ENCODE measurements at regions not wholly inside any gene's neighbourhood (a gene's known extent, or its start where the extent isn't known, plus 50 kb on each side); places are given as distances from the start of the nearest gene placed in this dataset.
"Not testable (repeated sequence)": the region's sequence is repeated elsewhere in the genome, so short reads cannot be mapped to it uniquely, and the experiment has no call there.

GRCh38 chr12:14225064-14225463 lies 140.4 kb upstream of the ATF7IP start:
- H3K9me3 ChIP-seq (ENCODE audit: control insufficient read depth, low read length): no peaks in the 10 kb centered on the region
- no peak overlapping the region for H3K27ac ChIP-seq (ENCODE audit: insufficient read depth, low read depth, low read length, poor library complexity, severe bottlenecking)
- 94 to 100% methylated on average over 1 of the region's 4 CpGs for WGBS, 2 experiments
- no peak overlapping the region for H3K4me3 ChIP-seq (ENCODE audit: insufficient read depth, low read depth, low read length)
- H3K27me3 ChIP-seq (ENCODE audit: control insufficient read depth, insufficient read depth, low read length, poor library complexity, severe bottlenecking): no peaks in the 10 kb centered on the region
- H3K4me1 ChIP-seq (ENCODE audit: control insufficient read depth, insufficient read depth, low read length): no peaks in the 10 kb centered on the region
- H3K36me3 ChIP-seq (ENCODE audit: control insufficient read depth, insufficient read depth, low read length): no peaks in the 10 kb centered on the region

GRCh38 chr12:14235176-14235575 lies 130.3 kb upstream of the ATF7IP start:
- H3K36me3 ChIP-seq (ENCODE audit: control insufficient read depth, insufficient read depth, low read length); H3K4me1 ChIP-seq (ENCODE audit: control insufficient read depth, insufficient read depth, low read length); H3K9me3 ChIP-seq (ENCODE audit: control insufficient read depth, low read length); H3K27ac ChIP-seq (ENCODE audit: insufficient read depth, low read depth, low read length, poor library complexity, severe bottlenecking); H3K27me3 ChIP-seq (ENCODE audit: control insufficient read depth, insufficient read depth, low read length, poor library complexity, severe bottlenecking); H3K4me3 ChIP-seq (ENCODE audit: insufficient read depth, low read depth, low read length): not testable (repeated sequence)
- WGBS, 2 experiments: 84 to 90% methylated on average over 3 of the region's 3 CpGs

GRCh38 chr12:14236641-14237040 lies 128.8 kb upstream of the ATF7IP start:
- H3K27ac ChIP-seq (ENCODE audit: insufficient read depth, low read depth, low read length, poor library complexity, severe bottlenecking): not testable (repeated sequence)

GRCh38 chr12:14238221-14238792 lies 127.2 kb upstream of the ATF7IP start:
- Histone ChIP-seq H3K4me1 (ENCODE audit: control insufficient read depth, insufficient read depth, low read length) (peaks cover 11% of the 10 kb centered on the region), H3K9me3 (ENCODE audit: control insufficient read depth, low read length) (no peaks in the 10 kb centered on the region), H3K4me3 (ENCODE audit: insufficient read depth, low read depth, low read length) (no peak overlapping the region), H3K36me3 (ENCODE audit: control insufficient read depth, insufficient read depth, low read length) (no peaks in the 10 kb centered on the region), H3K27me3 (ENCODE audit: control insufficient read depth, insufficient read depth, low read length, poor library complexity, severe bottlenecking) (no peaks in the 10 kb centered on the region), H3K27ac (ENCODE audit: insufficient read depth, low read depth, low read length, poor library complexity, severe bottlenecking) (no peak overlapping the region)
- 77 to 83% methylated on average over 6 to 7 of the region's 8 CpGs for WGBS, 2 experiments

More at GRCh38 chr12:14236641-14237040, 128.8 kb upstream of the ATF7IP start:
- H3K36me3 ChIP-seq (ENCODE audit: control insufficient read depth, insufficient read depth, low read length); H3K4me3 ChIP-seq (ENCODE audit: insufficient read depth, low read depth, low read length); H3K27me3 ChIP-seq (ENCODE audit: control insufficient read depth, insufficient read depth, low read length, poor library complexity, severe bottlenecking); H3K9me3 ChIP-seq (ENCODE audit: control insufficient read depth, low read length): not testable (repeated sequence)
- H3K4me1 ChIP-seq (ENCODE audit: control insufficient read depth, insufficient read depth, low read length): peaks cover 11% of the 10 kb centered on the region
- WGBS, 2 experiments: 92 to 95% methylated on average over 3 of the region's 3 CpGs

- Histone ChIP-seq H3K36me3 (ENCODE audit: control insufficient read depth, insufficient read depth, low read length) (no peaks in the 10 kb centered on the region), H3K9me3 (ENCODE audit: control insufficient read depth, low read length) (no peaks in the 10 kb centered on the region), H3K4me1 (ENCODE audit: control insufficient read depth, insufficient read depth, low read length) (peaks cover 11% of the 10 kb centered on the region), H3K4me3 (ENCODE audit: insufficient read depth, low read depth, low read length) (no peak overlapping the region), H3K27me3 (ENCODE audit: control insufficient read depth, insufficient read depth, low read length, poor library complexity, severe bottlenecking) (no peaks in the 10 kb centered on the region), H3K27ac (ENCODE audit: insufficient read depth, low read depth, low read length, poor library complexity, severe bottlenecking) (peak overlapping the region; percentile 46)
- WGBS, 2 experiments: 56 to 57% methylated on average over 13 of the region's 13 CpGs
Observed at GRCh38 chr12:14239350-14239934, 126.0 kb upstream of the ATF7IP start.

- 64 to 66% methylated on average over 8 to 11 of the region's 11 CpGs for WGBS, 2 experiments
- Histone ChIP-seq H3K27me3 (ENCODE audit: control insufficient read depth, insufficient read depth, low read length, poor library complexity, severe bottlenecking) (no peaks in the 10 kb centered on the region), H3K4me1 (ENCODE audit: control insufficient read depth, insufficient read depth, low read length) (peaks cover 11% of the 10 kb centered on the region), H3K36me3 (ENCODE audit: control insufficient read depth, insufficient read depth, low read length) (no peaks in the 10 kb centered on the region), H3K9me3 (ENCODE audit: control insufficient read depth, low read length) (no peaks in the 10 kb centered on the region), H3K27ac (ENCODE audit: insufficient read depth, low read depth, low read length, poor library complexity, severe bottlenecking) (no peak overlapping the region), H3K4me3 (ENCODE audit: insufficient read depth, low read depth, low read length) (no peak overlapping the region)
Observed at GRCh38 chr12:14239935-14240872, 125.3 kb upstream of the ATF7IP start.

- WGBS, 2 experiments: 63 to 71% methylated on average over 4 of the region's 4 CpGs
- Histone ChIP-seq H3K36me3 (ENCODE audit: control insufficient read depth, insufficient read depth, low read length) (no peaks in the 10 kb centered on the region), H3K27me3 (ENCODE audit: control insufficient read depth, insufficient read depth, low read length, poor library complexity, severe bottlenecking) (no peaks in the 10 kb centered on the region), H3K27ac (ENCODE audit: insufficient read depth, low read depth, low read length, poor library complexity, severe bottlenecking) (no peak overlapping the region), H3K4me1 (ENCODE audit: control insufficient read depth, insufficient read depth, low read length) (peaks cover 11% of the 10 kb centered on the region), H3K4me3 (ENCODE audit: insufficient read depth, low read depth, low read length) (no peak overlapping the region), H3K9me3 (ENCODE audit: control insufficient read depth, low read length) (no peaks in the 10 kb centered on the region)
Observed at GRCh38 chr12:14240873-14241220, 124.6 kb upstream of the ATF7IP start.

- H3K9me3 ChIP-seq (ENCODE audit: control insufficient read depth, low read length); H3K4me3 ChIP-seq (ENCODE audit: insufficient read depth, low read depth, low read length); H3K27me3 ChIP-seq (ENCODE audit: control insufficient read depth, insufficient read depth, low read length, poor library complexity, severe bottlenecking); H3K36me3 ChIP-seq (ENCODE audit: control insufficient read depth, insufficient read depth, low read length); H3K27ac ChIP-seq (ENCODE audit: insufficient read depth, low read depth, low read length, poor library complexity, severe bottlenecking): not testable (repeated sequence)
- H3K4me1 ChIP-seq (ENCODE audit: control insufficient read depth, insufficient read depth, low read length): peaks cover 11% of the 10 kb centered on the region
- WGBS, 2 experiments: 83 to 96% methylated on average over 4 to 6 of the region's 6 CpGs
Observed at GRCh38 chr12:14242825-14243224, 122.7 kb upstream of the ATF7IP start.

GRCh38 chr12:14243941-14244340 lies 121.5 kb upstream of the ATF7IP start:
- Histone ChIP-seq H3K27me3 (ENCODE audit: control insufficient read depth, insufficient read depth, low read length, poor library complexity, severe bottlenecking) (no peaks in the 10 kb centered on the region), H3K4me1 (ENCODE audit: control insufficient read depth, insufficient read depth, low read length) (peaks cover 11% of the 10 kb centered on the region), H3K4me3 (ENCODE audit: insufficient read depth, low read depth, low read length) (no peak overlapping the region), H3K27ac (ENCODE audit: insufficient read depth, low read depth, low read length, poor library complexity, severe bottlenecking) (no peak overlapping the region), H3K36me3 (ENCODE audit: control insufficient read depth, insufficient read depth, low read length) (no peaks in the 10 kb centered on the region), H3K9me3 (ENCODE audit: control insufficient read depth, low read length) (no peaks in the 10 kb centered on the region)
- WGBS, 2 experiments: 98 to 100% methylated on average over 1 to 2 of the region's 2 CpGs

- Histone ChIP-seq H3K36me3 (ENCODE audit: control insufficient read depth, insufficient read depth, low read length) (no peaks in the 10 kb centered on the region), H3K4me1 (ENCODE audit: control insufficient read depth, insufficient read depth, low read length) (peaks cover 4% of the 10 kb centered on the region), H3K27ac (ENCODE audit: insufficient read depth, low read depth, low read length, poor library complexity, severe bottlenecking) (no peak overlapping the region), H3K9me3 (ENCODE audit: control insufficient read depth, low read length) (no peaks in the 10 kb centered on the region), H3K4me3 (ENCODE audit: insufficient read depth, low read depth, low read length) (no peak overlapping the region), H3K27me3 (ENCODE audit: control insufficient read depth, insufficient read depth, low read length, poor library complexity, severe bottlenecking) (no peaks in the 10 kb centered on the region)
- WGBS, 2 experiments: 90 to 93% methylated on average over 3 of the region's 3 CpGs
Observed at GRCh38 chr12:14244876-14245669, 120.4 kb upstream of the ATF7IP start.
